Liver (tissue), 3 donors: ENCODE measurements at regions not wholly inside any gene's neighbourhood (a gene's known extent, or its start where the extent isn't known, plus 50 kb on each side); places are given as distances from the start of the nearest gene placed in this dataset.

Source experiments
- JUND ChIP-seq, 2 donors: IDR thresholded peaks; 2 replicates each; pipeline ENCODE4 v1.6.1; 2016; ENCODE audit warnings: antibody characterized with exemption in 2 of 2
- RXRA ChIP-seq, 2 donors: IDR thresholded peaks; 2 replicates each; pipeline ENCODE4 v1.6.1; 2017 to 2018; ENCODE audit warnings: antibody characterized with exemption in 2 of 2, mild to moderate bottlenecking in 1 of 2
- TF ChIP-seq, protein P1 (sequence below): IDR thresholded peaks from 2 replicates; pipeline ENCODE4 v1.6.1; 2016; ENCODE audit warnings: antibody characterized with exemption
- TF ChIP-seq, protein P2 (sequence below): fragments of 150-350 bp; IDR thresholded peaks from 2 replicates; pipeline ENCODE4 v1.5.1; 2017; ENCODE audit warnings: improper control_type of control experiment, low read depth, low read length; ENCODE audit not compliant: missing input control
- donor health status: healthy.
- donor health status: healthy.

DNA sequence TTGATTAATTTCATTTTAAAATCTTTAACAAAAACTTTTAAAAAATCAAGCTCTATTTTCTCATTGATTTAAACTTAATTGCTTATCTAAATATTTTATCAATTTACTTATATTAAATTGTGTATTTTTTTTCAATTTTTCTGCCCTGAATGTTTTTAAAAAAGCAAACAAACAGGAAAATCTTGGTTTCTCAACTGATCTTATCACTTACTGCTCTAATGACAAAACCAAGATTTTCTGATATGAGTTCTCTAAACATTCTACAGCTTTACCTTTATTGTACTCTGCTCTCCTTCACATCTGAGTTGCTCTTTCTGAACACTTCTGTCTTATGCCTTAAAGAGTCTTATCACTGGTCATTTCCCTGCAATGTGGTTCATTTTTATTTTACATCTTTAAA is 587.8 kb upstream of the BCHE start:
- no peak for TF ChIP-seq JUND (IDR thresholded peaks at IDR 0.05)
- no peak for TF ChIP-seq RXRA (IDR thresholded peaks at IDR 0.05)
- TF ChIP-seq, protein P1, sequence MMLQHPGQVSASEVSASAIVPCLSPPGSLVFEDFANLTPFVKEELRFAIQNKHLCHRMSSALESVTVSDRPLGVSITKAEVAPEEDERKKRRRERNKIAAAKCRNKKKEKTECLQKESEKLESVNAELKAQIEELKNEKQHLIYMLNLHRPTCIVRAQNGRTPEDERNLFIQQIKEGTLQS = no peak
- TF ChIP-seq, protein P2, sequence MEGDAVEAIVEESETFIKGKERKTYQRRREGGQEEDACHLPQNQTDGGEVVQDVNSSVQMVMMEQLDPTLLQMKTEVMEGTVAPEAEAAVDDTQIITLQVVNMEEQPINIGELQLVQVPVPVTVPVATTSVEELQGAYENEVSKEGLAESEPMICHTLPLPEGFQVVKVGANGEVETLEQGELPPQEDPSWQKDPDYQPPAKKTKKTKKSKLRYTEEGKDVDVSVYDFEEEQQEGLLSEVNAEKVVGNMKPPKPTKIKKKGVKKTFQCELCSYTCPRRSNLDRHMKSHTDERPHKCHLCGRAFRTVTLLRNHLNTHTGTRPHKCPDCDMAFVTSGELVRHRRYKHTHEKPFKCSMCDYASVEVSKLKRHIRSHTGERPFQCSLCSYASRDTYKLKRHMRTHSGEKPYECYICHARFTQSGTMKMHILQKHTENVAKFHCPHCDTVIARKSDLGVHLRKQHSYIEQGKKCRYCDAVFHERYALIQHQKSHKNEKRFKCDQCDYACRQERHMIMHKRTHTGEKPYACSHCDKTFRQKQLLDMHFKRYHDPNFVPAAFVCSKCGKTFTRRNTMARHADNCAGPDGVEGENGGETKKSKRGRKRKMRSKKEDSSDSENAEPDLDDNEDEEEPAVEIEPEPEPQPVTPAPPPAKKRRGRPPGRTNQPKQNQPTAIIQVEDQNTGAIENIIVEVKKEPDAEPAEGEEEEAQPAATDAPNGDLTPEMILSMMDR = no peak
